ENCODE measurements at regions not wholly inside any gene's neighbourhood (a gene's known extent, or its start where the extent isn't known, plus 50 kb on each side); places are given as distances from the start of the nearest gene placed in this dataset.

- H3K36me3 Mint-ChIP-seq (ENCODE audit: low read depth), result no peaks in the 10 kb centered on the region
- H3K27ac Mint-ChIP-seq (ENCODE audit: unreplicated experiment), result no peak overlapping the region
- no peaks in the 10 kb centered on the region for H3K27me3 Mint-ChIP-seq (ENCODE audit: low read depth)
- TF ChIP-seq, protein P1, sequence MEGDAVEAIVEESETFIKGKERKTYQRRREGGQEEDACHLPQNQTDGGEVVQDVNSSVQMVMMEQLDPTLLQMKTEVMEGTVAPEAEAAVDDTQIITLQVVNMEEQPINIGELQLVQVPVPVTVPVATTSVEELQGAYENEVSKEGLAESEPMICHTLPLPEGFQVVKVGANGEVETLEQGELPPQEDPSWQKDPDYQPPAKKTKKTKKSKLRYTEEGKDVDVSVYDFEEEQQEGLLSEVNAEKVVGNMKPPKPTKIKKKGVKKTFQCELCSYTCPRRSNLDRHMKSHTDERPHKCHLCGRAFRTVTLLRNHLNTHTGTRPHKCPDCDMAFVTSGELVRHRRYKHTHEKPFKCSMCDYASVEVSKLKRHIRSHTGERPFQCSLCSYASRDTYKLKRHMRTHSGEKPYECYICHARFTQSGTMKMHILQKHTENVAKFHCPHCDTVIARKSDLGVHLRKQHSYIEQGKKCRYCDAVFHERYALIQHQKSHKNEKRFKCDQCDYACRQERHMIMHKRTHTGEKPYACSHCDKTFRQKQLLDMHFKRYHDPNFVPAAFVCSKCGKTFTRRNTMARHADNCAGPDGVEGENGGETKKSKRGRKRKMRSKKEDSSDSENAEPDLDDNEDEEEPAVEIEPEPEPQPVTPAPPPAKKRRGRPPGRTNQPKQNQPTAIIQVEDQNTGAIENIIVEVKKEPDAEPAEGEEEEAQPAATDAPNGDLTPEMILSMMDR (conservative IDR thresholded peaks at IDR 0.05), result no peak
- peaks cover 2% of the 10 kb centered on the region for H3K9me3 Mint-ChIP-seq
- H3K4me3 Mint-ChIP-seq, result no peak overlapping the region
- DNase-seq (ENCODE audit: low read depth, low spot score), result no peak
- H3K4me1 Mint-ChIP-seq, result no peaks in the 10 kb centered on the region
Measured at GRCh38 chr7:9869566-9869965, 1104.1 kb upstream of the PHF14 start.

DNA sequence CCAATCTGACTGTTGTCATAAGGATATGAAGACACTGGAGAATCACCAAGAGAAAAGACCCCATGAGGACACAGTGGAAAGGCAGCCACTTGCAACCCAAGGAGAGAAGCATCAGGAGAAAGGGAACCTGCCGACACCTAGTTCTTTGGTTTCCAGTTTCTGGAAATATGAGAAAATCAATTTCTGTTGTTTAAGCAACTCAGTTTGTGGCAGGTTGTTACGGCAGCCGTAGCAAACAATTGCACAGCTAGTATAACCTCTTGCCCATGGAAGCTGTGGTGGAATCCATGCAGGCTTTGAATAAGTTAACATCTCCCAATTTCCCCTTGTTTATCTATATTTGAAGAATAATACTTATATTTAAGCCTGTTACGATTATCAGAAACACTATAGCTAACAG is 1103.0 kb upstream of the PHF14 start:
- Mint-ChIP-seq H3K4me1 (no peaks in the 10 kb centered on the region), H3K9me3 (peaks cover 2% of the 10 kb centered on the region), H3K4me3 (no peak overlapping the region), H3K36me3 (ENCODE audit: low read depth) (no peaks in the 10 kb centered on the region), H3K27me3 (ENCODE audit: low read depth) (no peaks in the 10 kb centered on the region), H3K27ac (ENCODE audit: unreplicated experiment) (no peak overlapping the region)
- TF ChIP-seq, protein P1 (conservative IDR thresholded peaks at IDR 0.05), result no peak
- no peak for DNase-seq (ENCODE audit: low read depth, low spot score)

- no peaks in the 10 kb centered on the region for H3K27me3 Mint-ChIP-seq (ENCODE audit: low read depth)
- TF ChIP-seq, protein P1 (conservative IDR thresholded peaks at IDR 0.05), result no peak
- no peak for DNase-seq (ENCODE audit: low read depth, low spot score)
- no peaks in the 10 kb centered on the region for H3K9me3 Mint-ChIP-seq
- no peaks in the 10 kb centered on the region for H3K4me1 Mint-ChIP-seq
- no peak overlapping the region for H3K4me3 Mint-ChIP-seq
- H3K27ac Mint-ChIP-seq (ENCODE audit: unreplicated experiment), result no peak overlapping the region
- no peaks in the 10 kb centered on the region for H3K36me3 Mint-ChIP-seq (ENCODE audit: low read depth)
Measured at GRCh38 chr7:9874182-9874581, 1099.5 kb upstream of the PHF14 start.

DNA sequence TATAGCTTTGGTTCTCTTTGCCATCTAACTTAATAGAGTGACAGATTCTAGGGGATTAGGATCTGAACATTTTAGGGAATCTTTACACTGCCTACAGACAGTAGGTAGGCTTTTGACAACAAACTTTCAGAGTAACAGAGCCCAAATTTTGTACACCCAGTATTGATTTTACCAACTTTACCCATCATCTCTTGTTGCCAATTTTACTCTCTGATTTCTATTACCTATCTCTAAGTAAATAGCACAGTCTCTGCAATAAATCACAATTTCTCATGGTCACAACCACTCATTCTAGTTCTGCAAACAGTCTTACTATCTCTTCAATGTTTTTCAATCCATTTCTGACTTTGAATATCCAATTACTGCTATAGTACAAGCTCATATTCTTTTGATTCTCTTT is 1097.6 kb upstream of the PHF14 start:
- TF ChIP-seq, protein P1 (conservative IDR thresholded peaks at IDR 0.05), result no peak
- no peak overlapping the region for H3K4me3 Mint-ChIP-seq
- DNase-seq (ENCODE audit: low read depth, low spot score), result no peak
- no peaks in the 10 kb centered on the region for H3K9me3 Mint-ChIP-seq
- no peaks in the 10 kb centered on the region for H3K36me3 Mint-ChIP-seq (ENCODE audit: low read depth)
- no peak overlapping the region for H3K27ac Mint-ChIP-seq (ENCODE audit: unreplicated experiment)
- no peaks in the 10 kb centered on the region for H3K27me3 Mint-ChIP-seq (ENCODE audit: low read depth)
- H3K4me1 Mint-ChIP-seq, result no peaks in the 10 kb centered on the region

DNA sequence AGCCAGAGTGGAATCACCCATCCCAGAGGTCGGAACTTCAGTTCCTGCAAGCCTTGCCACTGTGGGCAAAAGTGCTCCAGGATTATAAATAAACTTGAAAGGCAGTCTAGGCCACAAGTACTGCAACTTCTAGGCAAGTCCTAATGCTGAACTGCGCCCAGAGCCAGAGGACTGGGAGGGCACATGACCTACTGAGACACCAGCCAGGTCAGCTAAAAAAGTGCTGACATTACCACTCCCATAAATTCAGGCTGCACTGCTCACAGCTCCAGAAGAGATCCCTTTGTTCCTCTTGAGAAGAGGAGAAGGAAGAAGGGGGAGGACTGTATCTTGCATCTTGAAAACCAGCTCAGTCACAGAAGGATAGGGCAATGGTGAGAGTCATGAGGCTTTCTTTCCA is 1084.1 kb upstream of the PHF14 start:
- H3K4me3 Mint-ChIP-seq, result no peak overlapping the region
- no peaks in the 10 kb centered on the region for H3K27me3 Mint-ChIP-seq (ENCODE audit: low read depth)
- H3K27ac Mint-ChIP-seq (ENCODE audit: unreplicated experiment), result no peak overlapping the region
- DNase-seq (ENCODE audit: low read depth, low spot score), result no peak
- peaks cover 8% of the 10 kb centered on the region for H3K9me3 Mint-ChIP-seq
- H3K4me1 Mint-ChIP-seq, result no peaks in the 10 kb centered on the region
- TF ChIP-seq, protein P1 (conservative IDR thresholded peaks at IDR 0.05), result no peak
- H3K36me3 Mint-ChIP-seq (ENCODE audit: low read depth), result peaks cover 9% of the 10 kb centered on the region

GRCh38 chr7:9890092-9890491 is 1083.6 kb upstream of the PHF14 start:
- TF ChIP-seq, protein P1 (conservative IDR thresholded peaks at IDR 0.05), result no peak
- DNase-seq (ENCODE audit: low read depth, low spot score), result no peak

More at GRCh38 chr7:9890092-9890491, 1083.6 kb upstream of the PHF14 start:
- Mint-ChIP-seq H3K9me3 (peaks cover 8% of the 10 kb centered on the region), H3K36me3 (ENCODE audit: low read depth) (peaks cover 9% of the 10 kb centered on the region), H3K4me1 (no peaks in the 10 kb centered on the region), H3K27me3 (ENCODE audit: low read depth) (no peaks in the 10 kb centered on the region), H3K27ac (ENCODE audit: unreplicated experiment) (no peak overlapping the region), H3K4me3 (no peak overlapping the region)

All from neural crest cell (in vitro differentiated cells).